BJ (cell line): ENCODE measurements at regions not wholly inside any gene's neighbourhood (a gene's known extent, or its start where the extent isn't known, plus 50 kb on each side); places are given as distances from the start of the nearest gene placed in this dataset.

Source experiments
- CTCF ChIA-PET: fragments of 350-600 bp; formaldehyde crosslinking; extraction: SDS; loops from one replicate; lab custom pipeline; 2021; ENCODE audit warnings: antibody characterized with exemption, inconsistent platforms; lab: Yijun Ruan, JAX
- POLR2A ChIA-PET: fragments of 300-600 bp; sonication (Branson Sonifier 250); formaldehyde crosslinking; extraction: SDS; loops from one replicate; lab custom pipeline; 2021; ENCODE audit warnings: antibody characterized with exemption; lab: Charles Lee
- DNase-seq: peaks from one replicate; pipeline ENCODE4 v3.0.0-alpha.2; 2011; ENCODE audit warnings: low read depth
- H3K27me3 ChIP-seq: 2 replicates; pipeline ENCODE4 v1.6.0; 2011; ENCODE audit warnings: low read length; ENCODE audit not compliant: control insufficient read depth, insufficient read depth
- H3K36me3 ChIP-seq: 2 replicates; pipeline ENCODE4 v1.5.1; 2011; ENCODE audit warnings: low read length; ENCODE audit not compliant: control insufficient read depth, insufficient read depth
- H3K4me3 ChIP-seq: 2 replicates; pipeline ENCODE4 v1.5.1; 2011; ENCODE audit warnings: low read depth, mild to moderate bottlenecking, control low read depth, low read length
- CTCF ChIP-seq: IDR thresholded peaks from 2 replicates; pipeline ENCODE4 v1.5.1; 2011; ENCODE audit warnings: low read depth, mild to moderate bottlenecking, control low read depth, inconsistent platforms, low read length, moderate library complexity; ENCODE audit not compliant: insufficient read depth

DNA sequence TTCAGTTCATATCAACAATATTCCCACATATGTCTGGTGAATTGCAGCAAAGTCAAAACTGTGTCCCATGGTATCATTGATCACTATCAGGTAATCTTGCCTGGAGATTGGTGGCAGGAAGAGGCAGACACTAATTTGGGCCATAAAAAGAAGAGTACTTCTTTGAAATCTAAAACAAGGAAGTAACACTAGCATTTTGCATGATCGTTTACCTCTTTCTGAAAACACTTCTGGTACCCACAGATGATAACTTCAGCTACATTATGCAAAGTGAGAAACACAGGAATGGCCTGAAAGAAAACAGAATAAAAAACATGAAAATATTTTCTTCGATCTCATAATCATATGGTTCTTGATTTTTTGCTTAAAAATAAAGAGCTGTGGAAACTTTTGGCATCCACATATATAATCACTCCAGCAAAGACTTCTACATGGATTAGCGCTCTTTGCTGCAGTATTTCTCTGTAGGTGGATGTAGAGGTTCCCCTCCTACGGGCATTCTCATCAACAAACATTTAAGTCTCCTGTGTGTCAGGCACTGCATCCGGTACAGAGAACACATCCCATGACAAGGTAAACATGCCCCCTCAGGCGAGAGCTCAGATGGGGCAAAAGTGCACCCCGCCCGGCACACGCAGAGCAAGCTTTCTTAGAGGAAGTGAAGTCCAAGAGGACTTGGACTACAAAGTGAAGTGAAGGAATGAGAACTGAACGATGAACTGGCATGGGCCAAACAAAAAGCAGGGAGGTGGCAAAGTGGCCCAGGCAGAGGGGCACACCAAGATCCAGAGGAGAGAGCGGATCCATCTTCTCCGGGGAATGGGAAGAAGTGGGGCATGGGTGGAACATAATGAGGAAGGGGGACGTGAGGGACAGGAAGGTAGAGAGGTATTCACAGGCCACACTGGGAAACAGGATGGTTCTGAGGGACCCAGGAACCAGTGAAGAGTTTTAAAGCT lies 68.0 kb upstream of the RIOK3 start:
- CTCF ChIA-PET = no interaction called here
- no peak for TF ChIP-seq CTCF

DNA sequence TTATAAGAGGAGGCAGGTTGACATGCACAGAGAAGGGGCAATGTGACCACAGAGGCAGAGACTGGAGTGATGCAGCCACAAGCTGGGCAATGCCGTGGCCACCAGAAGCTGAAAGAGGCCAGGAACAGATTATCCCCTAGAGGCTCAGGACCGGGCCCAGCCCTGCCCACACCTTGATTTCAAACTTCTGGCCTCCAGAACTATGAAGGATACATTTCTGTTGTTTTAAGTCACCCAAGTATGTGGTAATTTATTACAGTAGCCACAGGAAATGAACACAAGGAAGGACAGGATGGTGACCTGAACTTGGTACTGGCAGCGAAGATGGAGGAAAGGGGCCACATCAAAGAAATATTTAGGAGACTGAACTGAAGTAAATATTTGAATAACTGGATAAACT lies 66.8 kb upstream of the RIOK3 start:
- no peak for DNase-seq
- POLR2A ChIA-PET = no interaction called here
- Histone ChIP-seq H3K36me3 (no peaks in the 10 kb centered on the region), H3K27me3 (no peaks in the 10 kb centered on the region), H3K4me3 (no peak overlapping the region)
- CTCF ChIA-PET = no interaction called here
- TF ChIP-seq CTCF = no peak

More for the DNA sequence above, 68.0 kb upstream of the RIOK3 start:
- H3K27me3 ChIP-seq = no peaks in the 10 kb centered on the region
- no peak overlapping the region for H3K4me3 ChIP-seq
- POLR2A ChIA-PET = no interaction called here
- H3K36me3 ChIP-seq = no peaks in the 10 kb centered on the region
- DNase-seq = no peak

DNA sequence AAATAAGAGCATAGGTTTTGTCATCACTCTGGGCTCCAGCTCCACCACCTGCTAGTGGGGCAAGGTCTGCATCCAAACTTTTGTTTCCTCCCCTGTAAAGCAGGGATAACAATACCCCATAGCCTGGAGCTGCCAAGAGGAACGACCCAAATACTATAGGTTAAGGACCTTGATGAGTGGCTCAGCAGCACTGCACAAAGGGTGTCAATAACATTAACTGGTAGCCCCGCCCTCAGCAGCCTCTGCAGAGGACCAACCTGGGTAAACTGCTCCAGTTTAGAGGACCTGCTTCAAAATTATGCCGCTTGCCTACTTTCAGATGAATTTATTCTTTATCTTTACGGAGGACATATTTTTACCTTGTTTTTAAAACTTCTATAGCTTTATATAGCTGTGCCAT lies 65.8 kb upstream of the RIOK3 start:
- TF ChIP-seq CTCF = no peak
- Histone ChIP-seq H3K27me3 (no peaks in the 10 kb centered on the region), H3K4me3 (no peak overlapping the region), H3K36me3 (no peaks in the 10 kb centered on the region)
- ChIA-PET POLR2A (no interaction called here), CTCF (interaction anchor here (1.1 to 1.6 kb wide), 3 partner anchors 8 to 356 kb away, joined by 3 to 5 read pairs (median 4); no protein-coding TSS in a partner anchor)
- DNase-seq = no peak

DNA sequence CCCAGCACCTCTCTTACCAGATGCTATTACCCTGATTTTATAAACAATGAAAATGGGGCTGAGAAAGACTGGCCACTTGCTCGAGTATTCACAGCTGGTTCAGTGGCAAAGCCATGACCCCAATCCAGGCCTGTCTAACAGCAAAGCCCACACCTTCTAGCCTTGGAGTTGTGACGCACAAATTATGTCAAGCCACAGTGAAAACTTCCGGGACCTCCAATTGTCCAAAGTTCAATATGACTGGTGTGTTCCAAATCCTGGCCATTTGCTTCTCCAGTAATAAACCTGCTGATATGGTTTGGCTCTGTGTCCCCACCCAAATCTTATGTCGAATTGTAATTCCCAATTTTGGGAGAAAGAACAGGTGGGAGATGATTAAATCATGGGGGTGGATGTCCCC lies 64.7 kb upstream of the RIOK3 start:
- H3K4me3 ChIP-seq = no peak overlapping the region
- H3K27me3 ChIP-seq = no peaks in the 10 kb centered on the region
- ChIA-PET CTCF (interaction anchor here (1.3 to 1.6 kb wide), 2 partner anchors 9 to 357 kb away, joined by 4 to 5 read pairs; no protein-coding TSS in a partner anchor), POLR2A (no interaction called here)
- TF ChIP-seq CTCF = no peak
- DNase-seq = no peak
- no peaks in the 10 kb centered on the region for H3K36me3 ChIP-seq

DNA sequence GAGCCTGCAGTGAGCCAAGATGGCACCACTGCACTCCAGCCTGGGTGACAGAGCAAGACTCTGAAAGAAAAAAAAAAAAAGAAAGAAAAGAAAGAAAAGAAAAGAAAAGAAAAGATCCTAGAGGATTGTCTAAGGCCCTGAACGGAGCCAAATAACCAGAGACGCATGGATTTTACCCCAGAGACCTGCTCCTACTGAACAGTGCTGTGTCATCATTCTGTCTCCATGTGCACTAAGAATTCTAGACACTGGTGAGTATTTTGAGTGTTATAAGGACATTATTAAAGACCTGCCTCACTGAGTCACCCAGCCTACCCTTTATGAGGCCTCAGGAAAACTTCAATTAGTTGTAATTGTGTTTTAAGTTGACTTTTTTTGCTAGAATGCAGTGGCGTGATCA lies 61.9 kb upstream of the RIOK3 start:
- POLR2A ChIA-PET = interaction anchor here (0.6 kb wide), 1 partner anchor 281 kb away, joined by 3 read pairs; no protein-coding TSS in a partner anchor
- DNase-seq = no peak
- no peaks in the 10 kb centered on the region for H3K36me3 ChIP-seq
- H3K27me3 ChIP-seq = no peaks in the 10 kb centered on the region
- TF ChIP-seq CTCF = no peak
- CTCF ChIA-PET = no interaction called here
- H3K4me3 ChIP-seq = no peak overlapping the region
